DOHH2 (cell line): ENCODE measurements at regions not wholly inside any gene's neighbourhood (a gene's known extent, or its start where the extent isn't known, plus 50 kb on each side); places are given as distances from the start of the nearest gene placed in this dataset.

Source experiments
- H3F3A ChIP-seq: fragments of 200-600 bp; sonication (generic), shearing (Covaris generic); 2 replicates; pipeline ENCODE4 v1.6.0; 2016; ENCODE audit warnings: antibody characterized with exemption, mild to moderate bottlenecking; ENCODE audit not compliant: control insufficient read depth, insufficient read depth
- H3K27ac ChIP-seq: fragments of 200-600 bp; sonication (generic); 2 replicates; pipeline ENCODE4 v1.5.1; 2014; ENCODE audit warnings: low read depth, mild to moderate bottlenecking, low read length, moderate library complexity
- H3K27me3 ChIP-seq: fragments of 200-600 bp; sonication (generic); 2 replicates; pipeline ENCODE4 v1.6.1; 2014; ENCODE audit warnings: mild to moderate bottlenecking, low read length, mixed read lengths; ENCODE audit not compliant: control insufficient read depth
- H3K36me3 ChIP-seq: fragments of 200-600 bp; sonication (generic); 2 replicates; pipeline ENCODE4 v1.6.1; 2014; ENCODE audit warnings: mild to moderate bottlenecking, low read length, moderate library complexity, mixed read lengths; ENCODE audit not compliant: control insufficient read depth
- H3K4me1 ChIP-seq: fragments of 200-600 bp; sonication (generic); 2 replicates; pipeline ENCODE4 v1.6.1; 2014; ENCODE audit warnings: mild to moderate bottlenecking, low read length, mixed read lengths; ENCODE audit not compliant: control insufficient read depth
- H3K4me2 ChIP-seq: fragments of 200-600 bp; sonication (generic); 2 replicates; pipeline ENCODE4 v1.6.0; 2014; ENCODE audit warnings: mild to moderate bottlenecking, low read length, moderate library complexity
- H3K4me3 ChIP-seq: fragments of 200-600 bp; sonication (generic); 2 replicates; pipeline ENCODE4 v1.5.1; 2014; ENCODE audit warnings: mild to moderate bottlenecking, low read length, mixed read lengths
- H3K79me2 ChIP-seq: fragments of 200-600 bp; sonication (generic); 2 replicates; pipeline ENCODE4 v1.6.1; 2014; ENCODE audit warnings: mild to moderate bottlenecking, low read length, mixed read lengths; ENCODE audit not compliant: control insufficient read depth
- H3K9me2 ChIP-seq: fragments of 200-600 bp; sonication (generic); replicated peaks from 2 replicates; pipeline ENCODE4 v1.6.1; 2014; ENCODE audit warnings: mild to moderate bottlenecking, low read length, mixed read lengths; ENCODE audit not compliant: control insufficient read depth
- H3K9me3 ChIP-seq: fragments of 200-600 bp; sonication (generic); 2 replicates; pipeline ENCODE4 v1.6.1; 2014; ENCODE audit warnings: antibody characterized with exemption, low read length, mixed read lengths; ENCODE audit not compliant: control insufficient read depth, insufficient read depth
- H4K20me1 ChIP-seq: fragments of 200-600 bp; sonication (generic); 2 replicates; pipeline ENCODE4 v1.6.0; 2014; ENCODE audit warnings: low read depth, mild to moderate bottlenecking, antibody characterized with exemption, low read length, moderate library complexity; ENCODE audit not compliant: control insufficient read depth, insufficient read depth
- EZH2phosphoT487 ChIP-seq: fragments of 200-600 bp; sonication (generic); IDR thresholded peaks from 2 replicates; pipeline ENCODE4 v1.6.1; 2017; ENCODE audit warnings: borderline replicate concordance, mild to moderate bottlenecking, antibody characterized with exemption, low read length, moderate library complexity, mixed read lengths
- TF ChIP-seq, protein P1 (sequence below): fragments of 200-600 bp; sonication (generic); IDR thresholded peaks from one replicate; pipeline ENCODE4 v1.5.1; 2014; ENCODE audit warnings: antibody characterized with exemption, mild to moderate bottlenecking, low read depth, low read length; ENCODE audit not compliant: poor library complexity, severe bottlenecking

GRCh38 chr5:174300118-174300940 lies 254.8 kb downstream of the NSG2 start:
- no peak overlapping the region for H3K4me2 ChIP-seq
- no peaks in the 10 kb centered on the region for H3K9me2 ChIP-seq
- no peaks in the 10 kb centered on the region for H3K4me1 ChIP-seq
- H3K27ac ChIP-seq: no peak overlapping the region
- H4K20me1 ChIP-seq: no peaks in the 10 kb centered on the region
- H3K27me3 ChIP-seq: no peaks in the 10 kb centered on the region
- H3K79me2 ChIP-seq: no peaks in the 10 kb centered on the region
- H3K36me3 ChIP-seq: no peaks in the 10 kb centered on the region
- no peak overlapping the region for H3K4me3 ChIP-seq
- H3K9me3 ChIP-seq: no peaks in the 10 kb centered on the region
- no peak for TF ChIP-seq EZH2phosphoT487
- TF ChIP-seq, protein P1, sequence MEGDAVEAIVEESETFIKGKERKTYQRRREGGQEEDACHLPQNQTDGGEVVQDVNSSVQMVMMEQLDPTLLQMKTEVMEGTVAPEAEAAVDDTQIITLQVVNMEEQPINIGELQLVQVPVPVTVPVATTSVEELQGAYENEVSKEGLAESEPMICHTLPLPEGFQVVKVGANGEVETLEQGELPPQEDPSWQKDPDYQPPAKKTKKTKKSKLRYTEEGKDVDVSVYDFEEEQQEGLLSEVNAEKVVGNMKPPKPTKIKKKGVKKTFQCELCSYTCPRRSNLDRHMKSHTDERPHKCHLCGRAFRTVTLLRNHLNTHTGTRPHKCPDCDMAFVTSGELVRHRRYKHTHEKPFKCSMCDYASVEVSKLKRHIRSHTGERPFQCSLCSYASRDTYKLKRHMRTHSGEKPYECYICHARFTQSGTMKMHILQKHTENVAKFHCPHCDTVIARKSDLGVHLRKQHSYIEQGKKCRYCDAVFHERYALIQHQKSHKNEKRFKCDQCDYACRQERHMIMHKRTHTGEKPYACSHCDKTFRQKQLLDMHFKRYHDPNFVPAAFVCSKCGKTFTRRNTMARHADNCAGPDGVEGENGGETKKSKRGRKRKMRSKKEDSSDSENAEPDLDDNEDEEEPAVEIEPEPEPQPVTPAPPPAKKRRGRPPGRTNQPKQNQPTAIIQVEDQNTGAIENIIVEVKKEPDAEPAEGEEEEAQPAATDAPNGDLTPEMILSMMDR: no peak
- H3F3A ChIP-seq: no peaks in the 10 kb centered on the region

GRCh38 chr5:174300941-174301761 lies 255.6 kb downstream of the NSG2 start:
- H3K9me3 ChIP-seq: no peaks in the 10 kb centered on the region
- H3K79me2 ChIP-seq: no peaks in the 10 kb centered on the region
- no peak overlapping the region for H3K4me2 ChIP-seq
- no peak overlapping the region for H3K4me3 ChIP-seq
- H3K4me1 ChIP-seq: no peaks in the 10 kb centered on the region
- H3K27me3 ChIP-seq: no peaks in the 10 kb centered on the region
- no peaks in the 10 kb centered on the region for H4K20me1 ChIP-seq
- no peaks in the 10 kb centered on the region for H3K36me3 ChIP-seq
- H3K9me2 ChIP-seq: no peaks in the 10 kb centered on the region
- TF ChIP-seq, protein P1: no peak
- no peak for TF ChIP-seq EZH2phosphoT487
- H3F3A ChIP-seq: no peaks in the 10 kb centered on the region
- no peak overlapping the region for H3K27ac ChIP-seq

GRCh38 chr5:174301848-174302625 lies 256.5 kb downstream of the NSG2 start:
- H3K27me3 ChIP-seq: no peaks in the 10 kb centered on the region
- H3K4me1 ChIP-seq: no peaks in the 10 kb centered on the region
- H3K36me3 ChIP-seq: no peaks in the 10 kb centered on the region
- H3K4me3 ChIP-seq: no peak overlapping the region
- H3K27ac ChIP-seq: no peak overlapping the region
- H3K4me2 ChIP-seq: no peak overlapping the region
- H3K9me2 ChIP-seq: no peaks in the 10 kb centered on the region
- no peaks in the 10 kb centered on the region for H4K20me1 ChIP-seq
- no peaks in the 10 kb centered on the region for H3K79me2 ChIP-seq
- no peaks in the 10 kb centered on the region for H3F3A ChIP-seq
- no peaks in the 10 kb centered on the region for H3K9me3 ChIP-seq
- no peak for TF ChIP-seq EZH2phosphoT487
- TF ChIP-seq, protein P1: no peak
